ENCODE measurements at regions not wholly inside any gene's neighbourhood (a gene's known extent, or its start where the extent isn't known, plus 50 kb on each side); places are given as distances from the start of the nearest gene placed in this dataset.

DNA sequence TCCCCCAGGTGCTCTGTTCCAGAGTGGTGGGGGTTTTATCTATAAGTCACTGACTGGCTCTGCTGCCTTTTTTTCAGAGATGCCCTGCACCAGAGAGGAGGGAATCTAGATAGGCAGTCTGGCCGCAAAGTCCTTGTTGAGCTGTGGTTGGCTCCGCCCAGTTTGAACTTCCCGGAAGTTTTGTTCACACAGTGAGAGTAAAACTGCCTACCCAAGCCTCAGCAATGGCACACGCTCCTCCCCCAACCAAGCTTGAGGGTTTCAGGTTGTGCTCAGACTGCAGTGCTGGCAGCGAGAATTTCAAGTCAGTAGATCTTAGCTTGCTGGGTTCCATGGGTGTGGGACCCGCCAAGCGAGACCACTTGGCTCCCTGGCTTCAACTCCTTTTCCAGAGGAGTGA, 1428.6 kb downstream of the MAT2B start:
- DNase-seq: no peak

DNA sequence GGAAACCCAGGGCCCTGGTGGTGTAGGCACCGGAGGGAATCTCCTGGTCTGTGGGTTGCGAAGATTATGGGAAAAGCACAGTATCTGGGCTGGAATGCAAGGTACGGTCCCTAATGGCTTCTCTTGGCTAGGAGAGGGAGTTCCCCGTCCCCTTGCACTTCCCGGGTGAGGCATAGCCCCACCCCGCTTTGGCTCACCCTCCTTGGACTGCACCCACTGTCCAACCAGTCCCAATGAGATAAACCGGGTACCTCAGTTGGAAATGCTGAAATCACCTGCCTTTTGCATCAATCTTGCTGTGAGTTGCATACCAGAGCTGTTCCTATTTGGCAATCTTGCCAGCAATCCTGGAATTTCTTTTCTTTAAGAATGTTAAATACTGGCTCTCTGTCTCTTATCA, 1429.1 kb downstream of the MAT2B start:
- DNase-seq: no peak

DNA sequence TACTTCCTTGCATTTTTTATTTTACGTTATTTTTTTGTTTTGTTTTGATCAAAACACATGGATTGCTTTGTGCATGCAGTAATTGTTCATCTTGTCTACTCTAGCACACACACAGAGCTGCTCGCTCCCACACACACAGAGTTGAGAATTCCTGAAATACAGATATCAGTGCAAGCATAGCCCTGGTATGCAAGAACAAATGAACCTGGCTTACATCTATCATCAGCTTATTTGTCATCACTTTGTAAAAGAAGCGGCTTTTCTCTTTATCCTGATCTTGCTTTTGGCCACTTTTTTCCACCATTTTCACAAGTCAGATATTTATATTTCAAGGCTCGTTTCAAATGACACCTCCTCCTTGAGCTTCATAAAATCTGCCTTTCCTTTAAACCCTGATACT, 1435.7 kb downstream of the MAT2B start:
- no peak for DNase-seq

DNA sequence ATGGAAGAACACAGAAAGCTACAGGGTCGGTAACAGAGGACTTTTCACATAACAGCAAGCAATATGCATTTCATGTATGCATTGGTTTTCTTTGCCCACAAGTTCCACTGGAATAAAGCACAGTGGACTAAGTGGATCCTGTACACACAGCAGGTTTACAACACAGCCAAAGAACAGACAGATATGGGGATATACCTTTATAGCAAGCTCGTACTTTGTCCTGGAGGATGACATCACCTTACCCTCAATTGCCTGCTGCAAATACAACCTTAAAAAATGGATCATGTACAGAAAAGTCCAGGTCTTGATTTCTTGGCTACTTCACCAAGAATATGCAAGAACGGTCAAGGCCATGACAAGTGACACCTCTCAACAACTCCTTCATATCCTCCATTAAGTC, 1445.5 kb downstream of the MAT2B start:
- no peak for DNase-seq

DNA sequence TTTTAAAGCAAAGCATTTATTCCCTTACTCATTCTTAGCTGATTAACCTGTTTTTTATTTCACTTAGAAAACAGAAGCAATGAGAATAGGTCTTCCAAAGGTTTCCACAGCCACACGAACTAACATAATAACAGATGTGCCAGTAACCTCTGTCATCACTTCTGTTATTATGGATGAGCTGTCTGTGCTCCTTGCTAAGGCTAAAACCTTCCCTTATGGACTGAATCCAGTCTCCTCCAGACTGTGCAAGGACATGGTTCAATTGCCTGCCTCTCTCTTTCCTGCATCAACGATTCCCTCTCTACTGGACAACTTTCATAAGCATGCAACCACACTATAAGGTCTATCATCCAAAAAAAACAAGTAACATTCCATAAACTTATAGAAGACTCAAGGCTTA, 1446.2 kb downstream of the MAT2B start:
- no peak for DNase-seq

DNA sequence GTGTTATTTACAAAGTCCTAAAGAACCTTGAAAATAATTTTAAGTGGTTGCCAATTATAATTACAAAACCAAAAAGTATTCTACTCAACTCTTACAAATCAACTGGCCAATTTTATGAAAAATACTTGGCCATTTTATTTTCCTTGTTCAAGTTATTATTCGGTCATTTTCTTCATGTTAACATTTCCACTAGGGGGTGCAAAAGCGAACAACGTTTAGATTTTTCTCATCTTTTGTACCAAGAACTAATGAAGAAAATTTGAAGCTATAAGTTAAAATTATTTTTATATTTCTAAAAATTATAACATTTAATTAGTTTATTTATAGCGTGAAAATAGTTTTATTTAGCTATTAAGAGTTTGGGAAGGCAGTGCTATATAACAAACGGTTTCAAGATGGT, 1453.3 kb downstream of the MAT2B start:
- no peak for DNase-seq

DNA sequence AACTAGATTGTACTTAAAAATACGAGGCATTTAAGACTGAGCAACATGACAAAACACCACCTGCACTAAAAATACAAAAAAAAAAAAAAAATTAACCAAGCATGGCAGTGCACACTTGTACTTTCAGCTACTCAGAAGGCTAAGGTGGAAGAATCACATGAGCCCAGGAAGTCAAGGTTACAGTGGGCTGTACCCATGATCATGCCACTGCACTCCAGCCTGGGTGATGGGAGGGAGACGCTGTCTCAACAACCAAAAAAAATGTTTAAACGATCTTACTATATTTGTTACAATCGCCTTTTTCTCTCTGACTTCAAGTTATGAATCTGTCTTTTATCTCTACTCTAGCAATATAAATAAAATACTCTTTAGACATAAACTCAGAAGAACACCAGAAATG, 1454.3 kb downstream of the MAT2B start:
- DNase-seq: no peak

DNA sequence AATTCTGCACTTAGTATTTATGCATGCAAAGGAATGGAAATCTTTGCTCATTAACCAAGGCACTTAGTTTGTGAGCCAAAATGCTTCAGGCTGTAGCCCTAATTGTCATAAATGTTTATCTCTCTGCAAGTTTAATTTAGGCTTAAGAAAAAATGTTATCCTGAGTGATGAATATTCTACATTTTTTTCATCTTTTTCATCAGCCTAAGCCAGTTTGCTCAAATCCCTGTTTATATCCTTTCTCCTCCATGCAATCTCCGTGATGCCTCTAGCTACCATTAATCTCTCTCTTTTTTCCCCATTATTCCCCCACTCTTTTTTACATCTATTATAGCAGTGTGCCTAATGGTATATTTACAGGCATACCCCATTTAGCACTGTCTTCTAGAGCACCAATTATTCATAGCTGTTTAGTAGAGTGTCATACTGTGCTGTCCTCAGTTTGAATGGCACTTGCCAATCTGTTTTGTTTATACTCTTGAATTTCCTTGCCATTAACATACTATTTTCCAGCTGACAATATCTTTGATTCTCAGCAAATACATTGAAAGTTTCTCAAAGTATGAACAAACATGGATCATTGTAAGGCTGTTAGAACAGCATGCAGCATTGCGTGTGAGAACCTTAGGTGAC, 1457.0 kb downstream of the MAT2B start:
- DNase-seq: no peak

DNA sequence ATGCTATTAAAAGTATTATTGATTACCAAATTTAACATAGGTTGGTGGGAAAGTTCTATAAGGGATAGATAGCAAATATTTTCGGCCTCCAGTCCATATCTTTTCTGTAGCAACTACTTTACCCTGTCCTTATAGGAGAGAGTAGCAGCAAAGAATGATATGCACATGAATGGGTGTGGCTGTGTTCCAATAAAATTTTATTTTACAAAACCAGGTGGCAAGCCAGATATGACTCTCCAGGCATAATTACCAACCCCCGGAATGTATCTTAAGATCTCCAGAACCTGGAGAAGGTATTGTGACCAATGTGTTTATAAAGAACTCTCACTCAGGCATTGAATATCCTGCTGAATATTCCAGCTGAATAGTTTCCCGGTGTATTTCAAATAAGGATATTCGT, 1461.2 kb downstream of the MAT2B start:
- no peak for DNase-seq

DNA sequence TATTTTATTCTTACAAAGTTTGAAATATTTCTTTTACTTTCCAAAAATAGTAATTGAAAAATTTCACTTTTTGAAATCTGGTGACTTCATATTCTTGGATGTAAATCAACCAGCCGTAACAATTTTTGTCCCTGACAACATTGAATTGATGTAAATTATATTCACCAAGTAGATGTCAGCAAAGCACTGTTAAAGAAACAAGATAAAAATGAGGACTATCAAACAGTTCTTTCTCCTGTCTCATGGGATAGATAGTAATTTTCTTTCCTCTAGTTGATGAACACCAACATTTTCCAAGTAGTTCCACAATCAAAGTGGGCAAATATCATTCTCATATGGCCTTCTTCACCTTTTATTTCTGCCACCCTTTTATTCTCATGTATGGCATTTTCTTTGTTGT, 1461.9 kb downstream of the MAT2B start:
- DNase-seq: no peak

DNA sequence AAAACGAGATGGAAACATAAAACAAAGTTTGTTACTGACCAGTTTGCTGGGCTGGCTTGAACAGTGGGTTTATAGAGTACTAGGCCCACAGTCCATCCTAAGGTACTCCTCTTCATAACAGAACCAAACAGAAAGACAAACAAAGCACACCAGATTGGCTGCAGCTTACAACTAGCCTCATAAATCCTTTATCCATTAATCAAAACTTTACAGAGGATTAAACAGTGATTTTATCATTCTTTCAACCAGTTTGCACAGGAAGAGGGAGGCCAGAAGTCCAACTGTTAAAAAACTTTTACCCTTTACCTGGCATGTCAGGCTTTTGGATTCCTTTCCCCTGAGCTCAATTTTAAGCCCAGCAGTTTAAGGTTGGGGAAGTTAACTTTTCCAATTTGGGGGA, 1467.6 kb downstream of the MAT2B start:
- DNase-seq: no peak

DNA sequence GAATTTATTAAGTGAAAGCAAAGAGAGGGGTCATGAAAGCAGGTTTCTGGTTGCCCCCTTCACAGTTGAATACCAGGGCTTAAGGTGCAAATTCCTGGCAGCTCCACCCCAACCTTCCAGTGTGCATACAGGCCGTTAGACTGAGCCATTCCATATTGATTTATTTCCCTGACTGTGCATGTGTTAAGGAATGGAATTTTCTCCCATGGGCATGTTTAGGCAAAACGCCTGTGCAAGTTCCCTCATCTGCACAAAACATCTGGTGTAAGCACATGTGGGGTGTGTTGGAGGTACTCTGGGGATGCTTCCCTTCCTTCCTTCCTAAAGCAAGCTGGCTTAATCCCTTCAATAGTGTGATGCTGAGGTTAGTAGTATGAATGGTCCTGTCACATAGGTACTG, 1470.6 kb downstream of the MAT2B start:
- DNase-seq: no peak

DNA sequence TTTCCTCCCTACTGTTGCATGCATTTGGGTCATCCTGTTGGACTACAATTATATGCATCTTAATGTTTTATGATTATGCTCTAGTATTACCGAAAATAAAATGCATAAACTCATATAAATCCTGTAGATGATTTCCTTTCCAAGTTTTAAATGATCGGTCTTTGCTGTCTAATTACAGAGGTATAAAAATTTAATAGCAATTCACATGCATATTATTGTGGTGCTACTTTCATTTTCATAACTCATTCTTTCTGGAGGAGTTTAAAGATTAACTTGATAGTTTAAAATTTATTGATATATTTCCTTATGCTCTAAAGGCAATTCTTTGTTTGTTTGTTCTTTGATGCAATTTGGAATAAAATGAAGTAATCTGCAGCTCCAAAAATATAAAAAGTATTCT, 1475.1 kb downstream of the MAT2B start:
- no peak for DNase-seq

DNA sequence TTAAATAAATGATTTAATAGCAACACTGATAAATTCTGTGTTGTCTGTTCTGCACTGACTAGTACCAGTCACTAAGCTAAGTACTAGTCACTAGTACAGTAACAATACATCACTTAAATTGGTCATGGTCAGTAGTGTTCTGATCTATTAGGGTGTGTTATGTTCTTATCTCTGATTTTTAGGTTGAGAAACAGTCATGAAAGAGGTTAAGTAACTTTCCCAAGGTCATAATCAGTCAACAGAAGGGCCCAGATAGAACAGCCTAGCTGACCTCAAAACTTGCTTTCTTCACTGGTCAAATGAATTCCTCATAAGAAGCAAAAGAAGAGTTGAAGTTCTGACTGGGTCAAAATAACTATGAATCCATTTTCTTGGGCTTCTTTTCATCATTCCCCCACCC, 1492.7 kb downstream of the MAT2B start:
- no peak for DNase-seq

DNA sequence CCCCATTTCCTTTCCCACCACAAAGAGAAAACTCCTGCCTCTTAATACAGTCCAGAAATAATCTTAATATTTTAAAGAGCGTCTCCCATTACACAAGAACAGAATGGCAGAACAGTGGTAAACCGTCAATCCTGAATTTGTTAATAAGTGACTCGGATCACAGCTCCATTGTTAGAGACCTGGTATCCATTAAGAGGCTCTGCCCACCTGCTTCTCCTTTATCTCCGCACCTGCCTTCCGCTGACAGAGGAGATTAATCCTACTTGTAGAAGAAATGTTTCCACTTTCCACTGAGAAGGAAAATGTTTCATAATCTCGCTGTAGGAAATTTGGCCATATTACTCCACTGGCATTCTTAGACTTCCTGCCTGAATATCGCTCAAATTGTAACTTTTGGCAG, 1493.2 kb downstream of the MAT2B start:
- DNase-seq: no peak

DNA sequence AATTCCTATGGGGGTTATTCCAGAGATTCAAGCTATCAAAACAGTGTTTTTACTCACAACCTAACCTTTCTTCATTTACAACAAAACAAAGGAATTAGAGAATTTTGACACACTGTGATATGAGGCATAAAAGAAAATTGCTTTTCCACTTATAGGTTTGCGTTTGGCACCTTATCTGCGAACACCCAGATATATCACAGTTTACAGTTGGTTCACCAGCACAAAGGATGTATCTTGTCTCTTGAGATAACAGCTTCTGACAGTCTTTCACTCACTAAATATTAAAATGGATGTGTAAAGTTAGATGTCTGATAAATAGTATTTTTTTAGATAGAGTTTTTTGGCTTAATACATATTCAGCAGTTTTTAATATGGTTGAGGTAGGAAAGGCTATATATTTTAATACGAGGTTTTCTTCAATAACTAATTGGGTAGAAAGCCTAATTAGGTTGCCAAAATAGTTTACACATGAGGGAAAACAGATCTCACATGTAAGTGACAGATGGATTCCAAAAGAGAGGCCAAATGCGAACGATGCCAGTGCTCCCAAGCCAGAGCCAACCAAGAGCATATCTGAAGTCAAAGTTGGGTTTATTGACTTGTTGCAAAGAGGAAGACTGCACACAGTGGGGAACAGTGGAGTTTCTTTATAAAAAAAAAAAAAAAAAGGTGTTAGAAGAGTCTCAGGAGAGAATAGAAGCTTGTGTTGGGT, 1495.2 kb downstream of the MAT2B start:
- no peak for DNase-seq

DNA sequence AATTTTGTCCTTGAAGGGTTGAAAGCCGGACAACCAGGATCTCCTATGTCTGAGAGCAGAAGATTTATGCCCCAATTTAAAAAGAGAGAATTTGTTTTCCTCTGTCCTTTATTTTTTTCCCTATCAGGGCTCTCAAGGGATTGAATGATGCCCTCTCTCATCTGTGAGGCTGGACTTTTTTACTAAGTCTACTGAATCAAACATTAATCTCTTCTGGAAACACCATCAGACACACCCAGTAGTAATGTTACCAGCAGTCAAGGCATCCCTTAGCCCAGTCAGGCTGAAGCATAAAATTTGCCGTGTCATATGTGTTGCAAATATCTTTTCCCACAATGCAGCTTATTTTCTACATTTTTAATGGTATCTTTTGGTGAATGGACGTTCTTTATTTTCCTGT, 1497.9 kb downstream of the MAT2B start:
- no peak for DNase-seq

DNA sequence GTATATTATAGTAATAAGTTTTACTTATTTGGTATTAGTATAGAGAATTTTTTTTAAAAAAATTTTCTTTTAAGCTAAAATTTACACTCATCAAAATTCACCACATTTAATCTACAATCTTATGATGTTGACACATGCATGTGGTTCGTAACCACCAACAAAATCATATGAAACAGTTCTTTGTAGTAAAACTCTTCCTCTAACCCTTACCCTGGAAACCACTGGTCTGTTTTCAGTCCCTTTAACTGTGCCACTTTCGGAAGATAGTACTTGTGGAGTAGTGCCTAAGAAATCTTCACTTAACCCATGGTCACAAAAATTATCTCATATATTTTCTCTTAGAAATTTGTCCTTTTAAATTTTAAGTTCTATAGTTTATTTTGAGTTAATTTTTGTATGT, 1498.8 kb downstream of the MAT2B start:
- DNase-seq: no peak

DNA sequence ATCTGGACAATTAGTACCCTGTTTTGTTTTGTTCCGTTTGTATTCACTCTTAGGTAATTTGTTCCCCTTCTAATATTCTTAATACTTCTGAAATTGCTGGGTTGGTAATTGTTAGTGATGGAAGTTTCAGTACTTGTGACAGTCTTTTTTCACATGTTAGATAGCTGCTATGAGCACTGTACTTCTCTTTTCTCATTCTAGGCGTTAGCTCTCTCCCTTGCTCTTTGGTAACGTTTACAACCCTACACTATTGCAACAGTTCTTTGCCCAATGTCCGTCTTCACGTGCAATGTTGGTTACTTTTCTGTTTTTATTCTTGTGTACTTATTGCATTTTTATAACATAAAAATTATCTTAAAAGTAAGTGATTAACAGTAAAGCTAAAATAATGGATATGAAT, 1509.0 kb downstream of the MAT2B start:
- DNase-seq: no peak

DNA sequence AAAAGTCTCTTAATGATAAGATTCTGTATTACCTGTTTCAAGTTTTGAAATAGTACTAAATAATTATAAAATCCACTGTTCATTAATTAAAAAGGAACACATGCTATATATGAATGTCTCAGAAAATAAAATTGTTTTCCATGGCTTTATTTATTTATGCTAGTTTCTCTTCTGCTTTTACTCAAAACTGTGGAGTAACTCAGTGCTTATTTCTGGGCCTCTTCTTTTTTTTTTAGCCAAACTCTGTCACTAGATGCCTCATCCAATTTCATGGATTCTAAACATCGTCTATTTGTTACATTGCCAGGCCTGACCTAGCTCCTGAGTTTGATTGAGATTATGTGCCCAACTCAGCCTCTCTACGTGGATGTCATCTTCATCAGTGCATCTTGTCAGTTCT, 1509.7 kb downstream of the MAT2B start:
- no peak for DNase-seq

DNA sequence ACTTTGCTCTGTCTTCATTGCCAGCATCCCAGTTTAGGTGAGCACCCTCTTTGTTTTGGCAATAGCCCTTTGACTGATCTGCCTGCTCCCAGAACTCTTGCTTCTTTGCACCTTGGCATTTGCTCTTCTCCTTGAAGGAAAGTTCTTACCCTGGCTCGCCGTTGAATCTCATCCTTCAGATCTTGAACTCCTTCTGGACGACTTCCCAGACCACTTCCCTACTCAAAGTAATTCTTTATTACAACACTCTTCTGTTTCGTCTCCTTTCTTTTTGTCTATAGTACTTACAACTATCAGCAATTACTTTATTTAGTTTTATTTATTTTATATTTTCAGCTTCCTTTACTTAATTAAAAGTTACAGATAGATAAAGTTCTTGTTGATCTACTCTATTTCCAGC, 1510.1 kb downstream of the MAT2B start:
- no peak for DNase-seq

DNA sequence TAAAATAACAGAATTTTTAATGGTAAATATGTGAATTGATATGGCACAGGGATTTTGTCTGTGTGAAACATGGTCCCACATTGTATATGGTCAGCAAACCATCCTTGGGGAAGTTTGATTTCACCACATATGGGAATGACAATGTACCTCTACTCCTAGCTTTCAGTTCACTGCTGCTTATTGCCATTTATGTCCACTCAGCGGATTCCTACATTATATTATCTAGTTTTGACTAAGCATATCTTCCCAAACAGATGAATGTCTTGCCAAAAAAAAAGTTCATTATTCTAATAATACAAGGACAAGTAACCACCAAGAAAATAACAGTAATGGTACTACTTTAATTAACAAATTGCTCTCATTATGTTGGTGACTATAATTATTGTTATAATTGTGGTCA, 1521.6 kb downstream of the MAT2B start:
- DNase-seq: no peak

DNA sequence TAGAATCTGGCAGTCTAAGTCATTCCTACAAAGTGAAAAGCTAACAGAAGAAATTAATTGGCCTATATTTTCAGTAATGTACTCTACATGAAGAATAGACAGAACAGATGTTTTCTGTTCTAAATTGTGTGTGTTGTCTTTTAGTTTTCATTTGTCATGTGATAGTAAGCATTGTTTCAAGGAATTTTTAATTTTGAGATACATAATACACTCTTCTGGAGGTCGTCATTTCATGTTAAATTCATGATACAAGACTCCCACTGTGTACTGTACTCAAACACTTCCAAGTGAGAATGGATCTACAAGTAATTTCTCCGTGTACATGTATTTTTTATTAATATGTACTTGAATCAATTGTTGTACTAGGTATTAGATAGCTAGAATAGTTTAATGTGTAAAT, 1522.9 kb downstream of the MAT2B start:
- DNase-seq: no peak

DNA sequence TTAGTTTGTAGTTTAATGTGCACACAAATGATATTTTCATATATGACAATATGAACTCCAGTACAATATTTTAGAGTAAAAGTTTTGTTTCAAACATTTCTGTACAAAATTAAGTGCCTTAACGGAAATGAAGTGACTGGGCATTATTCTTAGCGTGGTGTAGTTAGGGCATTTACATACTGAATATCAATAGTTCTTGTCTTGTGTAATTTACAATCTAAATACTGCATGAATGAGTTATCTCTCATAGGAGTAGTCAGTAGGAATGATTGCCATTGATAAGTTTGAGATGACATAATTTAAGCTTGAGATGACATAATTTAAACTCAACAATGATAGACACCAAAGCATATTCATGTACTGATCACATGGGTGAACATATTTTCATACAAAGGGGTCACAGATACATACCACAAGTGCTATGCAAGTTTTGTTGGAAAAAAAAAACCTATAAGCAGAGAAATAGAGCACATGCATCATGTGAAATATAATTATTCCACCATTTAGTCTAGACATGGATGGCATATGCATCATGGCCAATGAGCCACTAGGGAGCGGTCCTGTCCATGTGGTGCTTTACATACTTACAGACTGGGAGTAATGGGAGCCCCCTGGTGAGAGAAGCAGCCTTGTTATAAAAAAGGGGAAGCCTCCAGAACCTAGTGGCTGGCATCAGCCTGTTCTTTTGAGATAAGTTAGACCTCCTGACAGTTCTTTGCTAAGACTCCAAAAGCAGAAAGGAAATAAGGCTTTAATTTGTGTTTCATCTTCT, 1523.9 kb downstream of the MAT2B start:
- no peak for DNase-seq

DNA sequence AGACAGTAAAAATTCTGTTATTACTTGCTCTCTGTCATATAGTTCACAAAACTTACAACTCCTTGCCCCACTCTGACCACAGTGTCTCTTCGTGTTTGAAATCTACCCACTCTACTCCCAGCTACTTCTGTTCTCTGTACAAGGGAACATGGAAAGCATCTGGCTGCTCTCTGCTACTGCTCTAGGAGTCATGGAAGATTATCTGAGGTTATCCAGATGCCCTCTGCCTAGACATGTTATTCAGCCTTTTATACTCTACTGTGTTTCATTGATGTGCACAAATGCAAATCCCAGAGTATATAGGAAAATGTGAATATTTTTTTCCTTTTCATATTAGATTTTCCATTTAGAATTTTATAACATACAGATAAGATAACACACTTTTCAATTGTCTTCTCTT, 1525.6 kb downstream of the MAT2B start:
- no peak for DNase-seq
